ENCODE measurements at regions not wholly inside any gene's neighbourhood (a gene's known extent, or its start where the extent isn't known, plus 50 kb on each side); places are given as distances from the start of the nearest gene placed in this dataset.

DNA sequence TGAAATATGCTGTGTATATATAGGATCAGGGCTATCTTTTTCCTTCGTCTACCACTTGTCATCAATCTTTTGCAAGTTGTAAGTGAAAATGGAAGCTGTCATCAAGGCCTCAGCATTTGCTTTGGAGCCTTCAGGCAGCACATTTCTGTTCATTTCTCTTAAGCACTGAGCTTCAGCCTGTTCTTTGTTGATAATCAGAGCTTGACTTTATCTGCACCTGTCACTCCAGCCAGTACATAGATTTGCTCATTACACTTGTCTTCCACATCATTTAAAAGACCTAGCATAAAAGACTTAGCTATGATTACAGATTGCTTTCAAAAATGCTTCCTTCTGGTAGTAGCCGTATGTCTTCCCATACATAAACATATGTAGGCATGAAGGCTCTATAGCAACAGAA lies 189.8 kb upstream of the GRIK2 start:
- TF ChIP-seq, protein P1, sequence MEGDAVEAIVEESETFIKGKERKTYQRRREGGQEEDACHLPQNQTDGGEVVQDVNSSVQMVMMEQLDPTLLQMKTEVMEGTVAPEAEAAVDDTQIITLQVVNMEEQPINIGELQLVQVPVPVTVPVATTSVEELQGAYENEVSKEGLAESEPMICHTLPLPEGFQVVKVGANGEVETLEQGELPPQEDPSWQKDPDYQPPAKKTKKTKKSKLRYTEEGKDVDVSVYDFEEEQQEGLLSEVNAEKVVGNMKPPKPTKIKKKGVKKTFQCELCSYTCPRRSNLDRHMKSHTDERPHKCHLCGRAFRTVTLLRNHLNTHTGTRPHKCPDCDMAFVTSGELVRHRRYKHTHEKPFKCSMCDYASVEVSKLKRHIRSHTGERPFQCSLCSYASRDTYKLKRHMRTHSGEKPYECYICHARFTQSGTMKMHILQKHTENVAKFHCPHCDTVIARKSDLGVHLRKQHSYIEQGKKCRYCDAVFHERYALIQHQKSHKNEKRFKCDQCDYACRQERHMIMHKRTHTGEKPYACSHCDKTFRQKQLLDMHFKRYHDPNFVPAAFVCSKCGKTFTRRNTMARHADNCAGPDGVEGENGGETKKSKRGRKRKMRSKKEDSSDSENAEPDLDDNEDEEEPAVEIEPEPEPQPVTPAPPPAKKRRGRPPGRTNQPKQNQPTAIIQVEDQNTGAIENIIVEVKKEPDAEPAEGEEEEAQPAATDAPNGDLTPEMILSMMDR (IDR thresholded peaks at IDR 0.05): no peak
- TF ChIP-seq POLR2AphosphoS5 (IDR thresholded peaks at IDR 0.05): no peak
